Lower leg skin (tissue), 4 donors: ENCODE measurements at regions not wholly inside any gene's neighbourhood (a gene's known extent, or its start where the extent isn't known, plus 50 kb on each side); places are given as distances from the start of the nearest gene placed in this dataset.

Source experiments
- DNase-seq, 2 donors: peaks; one replicate each; pipeline ENCODE4 v3.0.0-alpha.2; 2019; ENCODE audit warnings: low spot score in 2 of 2
- H3K4me3 ChIP-seq: fragments of 200-600 bp; sonication (generic); 2 replicates; pipeline ENCODE4 v1.5.1; 2017; ENCODE audit warnings: mild to moderate bottlenecking, low read depth; ENCODE audit not compliant: poor library complexity, severe bottlenecking
- POLR2A ChIP-seq, 2 donors: fragments of 450-650 bp; IDR thresholded peaks; one replicate each; pipeline ENCODE4 v1.6.1; 2016 to 2017; ENCODE audit warnings: antibody characterized with exemption in 2 of 2, mild to moderate bottlenecking in 1 of 2, moderate library complexity in 1 of 2
- WGBS, 2 donors: methylation state at CpG; one replicate each; pipeline ENCODE4 v1.1.5; 2018; 5-methylcytosine and 5-hydroxymethylcytosine counted together
- intact Hi-C: fragments of 100-400 bp; cut with DNase I; formaldehyde crosslinking; loops from one replicate; pipeline ENCODE4 v1.15.0; 2023; ENCODE audit warnings: low total_unique reads
- TF ChIP-seq, protein P1 (sequence below), 3 donors: fragments of 450-650 bp; IDR thresholded peaks; one replicate each; pipeline ENCODE4 v1.5.1; 2016; ENCODE audit warnings: antibody characterized with exemption in 3 of 3, mild to moderate bottlenecking in 3 of 3, moderate library complexity in 2 of 3

- intact Hi-C loops, result no loop called here
- 57 to 71% methylated on average over 7 of the region's 7 CpGs for WGBS, 2 donors
- no peak for TF ChIP-seq POLR2A (IDR thresholded peaks at IDR 0.05)
- TF ChIP-seq, protein P1, sequence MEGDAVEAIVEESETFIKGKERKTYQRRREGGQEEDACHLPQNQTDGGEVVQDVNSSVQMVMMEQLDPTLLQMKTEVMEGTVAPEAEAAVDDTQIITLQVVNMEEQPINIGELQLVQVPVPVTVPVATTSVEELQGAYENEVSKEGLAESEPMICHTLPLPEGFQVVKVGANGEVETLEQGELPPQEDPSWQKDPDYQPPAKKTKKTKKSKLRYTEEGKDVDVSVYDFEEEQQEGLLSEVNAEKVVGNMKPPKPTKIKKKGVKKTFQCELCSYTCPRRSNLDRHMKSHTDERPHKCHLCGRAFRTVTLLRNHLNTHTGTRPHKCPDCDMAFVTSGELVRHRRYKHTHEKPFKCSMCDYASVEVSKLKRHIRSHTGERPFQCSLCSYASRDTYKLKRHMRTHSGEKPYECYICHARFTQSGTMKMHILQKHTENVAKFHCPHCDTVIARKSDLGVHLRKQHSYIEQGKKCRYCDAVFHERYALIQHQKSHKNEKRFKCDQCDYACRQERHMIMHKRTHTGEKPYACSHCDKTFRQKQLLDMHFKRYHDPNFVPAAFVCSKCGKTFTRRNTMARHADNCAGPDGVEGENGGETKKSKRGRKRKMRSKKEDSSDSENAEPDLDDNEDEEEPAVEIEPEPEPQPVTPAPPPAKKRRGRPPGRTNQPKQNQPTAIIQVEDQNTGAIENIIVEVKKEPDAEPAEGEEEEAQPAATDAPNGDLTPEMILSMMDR (IDR thresholded peaks at IDR 0.05), result no peak
- H3K4me3 ChIP-seq, result no peak overlapping the region
- no peak for DNase-seq
Observed at GRCh38 chr6:12474167-12475140, 184.3 kb downstream of the EDN1 start.

GRCh38 chr6:12476484-12476883, 186.3 kb downstream of the EDN1 start:
- TF ChIP-seq, protein P1 (IDR thresholded peaks at IDR 0.05), result no peak
- no peak for TF ChIP-seq POLR2A (IDR thresholded peaks at IDR 0.05)
- intact Hi-C loops, result no loop called here
- DNase-seq, result no peak
- no peak overlapping the region for H3K4me3 ChIP-seq

- TF ChIP-seq, protein P1 (IDR thresholded peaks at IDR 0.05), result no peak
- TF ChIP-seq POLR2A (IDR thresholded peaks at IDR 0.05), result no peak
- H3K4me3 ChIP-seq, result no peak overlapping the region
- WGBS, 2 donors, result 70 to 72% methylated on average over 3 of the region's 3 CpGs
- DNase-seq, result no peak
- intact Hi-C loops, result no loop called here
Observed at GRCh38 chr6:12477616-12478015, 187.5 kb downstream of the EDN1 start.

DNA sequence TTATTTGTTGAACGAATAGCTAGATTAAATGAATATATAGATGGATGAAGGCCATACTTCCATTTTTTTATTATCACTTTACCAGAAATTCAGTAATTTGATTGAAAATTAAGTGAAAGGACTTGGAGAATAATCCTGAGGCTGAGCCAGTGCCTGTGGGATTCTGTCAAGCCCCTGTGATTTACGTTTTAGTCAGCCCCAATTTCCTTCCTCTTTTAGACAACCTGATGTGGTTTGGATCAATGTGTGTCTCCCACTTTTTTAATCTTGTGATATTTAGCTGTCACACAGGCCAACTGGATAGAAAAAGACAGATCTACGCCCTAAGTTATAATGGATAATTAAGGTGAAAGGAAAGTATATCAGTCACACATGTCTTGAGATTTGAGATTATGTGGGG, 188.8 kb downstream of the EDN1 start:
- DNase-seq, result no peak
- intact Hi-C loops, result no loop called here
- H3K4me3 ChIP-seq, result no peak overlapping the region
- TF ChIP-seq POLR2A (IDR thresholded peaks at IDR 0.05), result no peak
- WGBS, 2 donors, result 84 to 90% methylated on average over 3 of the region's 3 CpGs

DNA sequence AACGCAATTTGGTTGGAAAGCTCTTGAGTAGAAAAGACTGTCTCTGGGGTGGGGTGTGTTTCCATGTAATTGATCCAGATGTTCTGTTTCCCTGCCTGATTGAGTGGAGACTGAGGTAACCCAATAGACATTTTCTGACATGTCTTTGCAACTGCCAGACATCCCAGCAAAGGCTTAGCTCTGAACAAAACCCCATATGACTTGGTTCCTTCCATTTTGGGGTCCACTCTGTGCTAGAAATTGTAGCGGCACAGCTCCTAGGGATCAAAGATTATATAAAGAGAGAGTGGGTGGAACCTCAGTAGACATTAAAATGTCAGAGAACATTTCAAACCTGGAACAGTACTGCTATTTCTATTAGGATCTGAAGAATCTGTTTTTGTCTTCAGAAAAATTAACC, 189.3 kb downstream of the EDN1 start:
- 91 to 96% methylated on average over 2 of the region's 2 CpGs for WGBS, 2 donors
- no peak for DNase-seq
- no peak overlapping the region for H3K4me3 ChIP-seq
- intact Hi-C loops, result no loop called here
- no peak for TF ChIP-seq POLR2A (IDR thresholded peaks at IDR 0.05)
- TF ChIP-seq, protein P1 (IDR thresholded peaks at IDR 0.05), result no peak

DNA sequence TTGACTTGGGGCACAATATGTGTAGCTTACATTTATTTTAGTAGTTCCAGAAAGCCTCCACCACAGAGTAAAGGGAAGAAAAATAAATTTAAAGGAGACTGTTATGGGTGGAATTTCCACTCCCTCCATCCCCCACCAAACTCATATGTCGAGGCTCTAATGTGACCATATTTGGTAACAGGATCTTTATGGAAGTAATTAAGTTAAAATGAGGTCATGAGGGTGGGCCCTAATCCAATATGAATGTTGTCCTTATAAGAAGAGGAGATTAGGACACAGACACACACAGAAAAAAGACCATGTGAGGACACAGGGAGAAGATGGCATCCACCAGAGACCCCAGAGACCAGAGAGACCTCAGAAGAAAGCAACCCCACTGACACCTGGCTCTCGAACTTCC, 189.7 kb downstream of the EDN1 start:
- no peak overlapping the region for H3K4me3 ChIP-seq
- intact Hi-C loops, result no loop called here
- WGBS, 2 donors, result 64 to 65% methylated on average over 2 of the region's 2 CpGs
- no peak for TF ChIP-seq POLR2A (IDR thresholded peaks at IDR 0.05)
- TF ChIP-seq, protein P1 (IDR thresholded peaks at IDR 0.05), result no peak
- DNase-seq, result no peak
